ENCODE measurements at regions not wholly inside any gene's neighbourhood (a gene's known extent, or its start where the extent isn't known, plus 50 kb on each side); places are given as distances from the start of the nearest gene placed in this dataset.

- H3K36me3 Mint-ChIP-seq (ENCODE audit: low read depth), result no peaks in the 10 kb centered on the region
- no peaks in the 10 kb centered on the region for H3K4me1 Mint-ChIP-seq (ENCODE audit: low read depth)
- no peak for TF ChIP-seq CTCF (IDR thresholded peaks at IDR 0.05)
- POLR2A ChIA-PET, result no interaction called here
- CTCF ChIA-PET, result no interaction called here
- H3K27ac Mint-ChIP-seq, result no peak overlapping the region
- H3K9me3 Mint-ChIP-seq, result no peaks in the 10 kb centered on the region
- no peak for ATAC-seq
- H3K27me3 Mint-ChIP-seq, result peaks cover 4% of the 10 kb centered on the region
- DNase-seq, result no peak
- H3K4me3 Mint-ChIP-seq, result no peak overlapping the region
- intact Hi-C loops (cut with micrococcal nuclease), result no loop called here
Measured at GRCh38 chr1:88060112-88060673, 623.9 kb upstream of the PKN2 start.

- ATAC-seq (no peak), DNase-seq (no peak)
- Mint-ChIP-seq H3K27ac (no peak overlapping the region), H3K9me3 (no peaks in the 10 kb centered on the region), H3K36me3 (ENCODE audit: low read depth) (no peaks in the 10 kb centered on the region), H3K27me3 (peaks cover 4% of the 10 kb centered on the region), H3K4me1 (ENCODE audit: low read depth) (no peaks in the 10 kb centered on the region), H3K4me3 (no peak overlapping the region)
- TF ChIP-seq CTCF (IDR thresholded peaks at IDR 0.05), result no peak
- ChIA-PET CTCF (no interaction called here), POLR2A (no interaction called here)
- intact Hi-C loops (cut with micrococcal nuclease), result no loop called here
Measured at GRCh38 chr1:88060750-88061491, 623.2 kb upstream of the PKN2 start.

GRCh38 chr1:88061492-88062177, 622.4 kb upstream of the PKN2 start:
- peak; percentile 44 for DNase-seq
- ATAC-seq, result no peak
- Mint-ChIP-seq H3K27me3 (peaks cover 4% of the 10 kb centered on the region), H3K9me3 (no peaks in the 10 kb centered on the region), H3K4me3 (no peak overlapping the region), H3K27ac (no peak overlapping the region), H3K4me1 (ENCODE audit: low read depth) (no peaks in the 10 kb centered on the region), H3K36me3 (ENCODE audit: low read depth) (no peaks in the 10 kb centered on the region)
- peak; percentile 21 for TF ChIP-seq CTCF (IDR thresholded peaks at IDR 0.05)
- intact Hi-C loops (cut with micrococcal nuclease), result no loop called here
- ChIA-PET POLR2A (no interaction called here), CTCF (no interaction called here)

GRCh38 chr1:88062650-88063153, 621.4 kb upstream of the PKN2 start:
- no peaks in the 10 kb centered on the region for H3K36me3 Mint-ChIP-seq (ENCODE audit: low read depth)
- H3K27ac Mint-ChIP-seq, result no peak overlapping the region
- H3K4me1 Mint-ChIP-seq (ENCODE audit: low read depth), result no peaks in the 10 kb centered on the region
- DNase-seq (no peak), ATAC-seq (no peak)
- no peaks in the 10 kb centered on the region for H3K9me3 Mint-ChIP-seq
- TF ChIP-seq CTCF (IDR thresholded peaks at IDR 0.05), result no peak
- no peak overlapping the region for H3K4me3 Mint-ChIP-seq
- intact Hi-C loops (cut with micrococcal nuclease), result no loop called here
- ChIA-PET POLR2A (no interaction called here), CTCF (no interaction called here)
- H3K27me3 Mint-ChIP-seq, result peaks cover 4% of the 10 kb centered on the region

- intact Hi-C loops (cut with micrococcal nuclease), result no loop called here
Measured at GRCh38 chr1:88063605-88064004, 620.5 kb upstream of the PKN2 start.

More at GRCh38 chr1:88063605-88064004, 620.5 kb upstream of the PKN2 start:
- Mint-ChIP-seq H3K4me1 (ENCODE audit: low read depth) (no peaks in the 10 kb centered on the region), H3K36me3 (ENCODE audit: low read depth) (no peaks in the 10 kb centered on the region), H3K4me3 (no peak overlapping the region), H3K27me3 (peaks cover 4% of the 10 kb centered on the region), H3K9me3 (no peaks in the 10 kb centered on the region), H3K27ac (no peak overlapping the region)
- ChIA-PET CTCF (no interaction called here), POLR2A (no interaction called here)
- ATAC-seq, result no peak
- DNase-seq, result no peak
- no peak for TF ChIP-seq CTCF (IDR thresholded peaks at IDR 0.05)

Data from activated CD8-positive, alpha-beta T cell treated with anti-CD3 and anti-CD28 coated beads for 36 hours (primary cell).